WTC11 (cell line): ENCODE measurements at regions not wholly inside any gene's neighbourhood (a gene's known extent, or its start where the extent isn't known, plus 50 kb on each side); places are given as distances from the start of the nearest gene placed in this dataset.

Experiments used
- ATAC-seq: fragments of 200-7000 bp; cut with Tn5 transposase; 2 replicates; pipeline ENCODE4 v1.10.0; 2021; ENCODE audit warnings: mild to moderate bottlenecking, moderate library complexity
- CTCF ChIA-PET: fragments of 300-600 bp; sonication (Branson Sonifier 250); formaldehyde crosslinking; loops from one replicate; lab custom pipeline; 2021; ENCODE audit warnings: antibody characterized with exemption; lab: Charles Lee
- POLR2A ChIA-PET: fragments of 350-600 bp; sonication (Branson Sonifier 250); formaldehyde crosslinking; loops from one replicate; lab custom pipeline; 2021; ENCODE audit warnings: antibody characterized with exemption; lab: Charles Lee
- DNase-seq: peaks from one replicate; pipeline ENCODE4 v3.0.0; 2021; ENCODE audit warnings: low spot score
- H3K27ac Mint-ChIP-seq: 2 replicates; pipeline ENCODE4 v1.8.0; 2021; ENCODE audit warnings: mixed read lengths
- H3K27me3 Mint-ChIP-seq: 2 replicates; pipeline ENCODE4 v1.8.0; 2021; ENCODE audit warnings: low read depth, mild to moderate bottlenecking, moderate library complexity, mixed read lengths
- H3K36me3 Mint-ChIP-seq: 2 replicates; pipeline ENCODE4 v1.8.0; 2021; ENCODE audit warnings: mixed read lengths
- H3K4me1 Mint-ChIP-seq: 2 replicates; pipeline ENCODE4 v1.8.0; 2022; ENCODE audit warnings: mixed read lengths
- H3K4me3 Mint-ChIP-seq: 2 replicates; pipeline ENCODE4 v1.8.0; 2021; ENCODE audit warnings: mild to moderate bottlenecking, moderate library complexity, mixed read lengths
- H3K9me3 Mint-ChIP-seq: 2 replicates; pipeline ENCODE4 v1.8.0; 2021; ENCODE audit warnings: mixed read lengths
- AFF4 ChIP-seq: sonication (generic); formaldehyde crosslinking; IDR thresholded peaks from 2 replicates; pipeline ENCODE4 v1.8.1; 2023; ENCODE audit warnings: mild to moderate bottlenecking, missing genetic modification reagents, borderline replicate concordance
- AR ChIP-seq: fragments of 250-450 bp; sonication (Bioruptor Pico); IDR thresholded peaks from 2 replicates; pipeline ENCODE4 v1.9.0; 2021; ENCODE audit warnings: mild to moderate bottlenecking
- CREB1 ChIP-seq: sonication (generic); formaldehyde crosslinking; IDR thresholded peaks from 2 replicates; pipeline ENCODE4 v1.8.0; 2023; ENCODE audit warnings: mild to moderate bottlenecking, missing genetic modification reagents
- CTCF ChIP-seq: fragments of 200-600 bp; IDR thresholded peaks from 2 replicates; pipeline ENCODE4 v1.8.0; 2022; ENCODE audit warnings: antibody characterized with exemption
- ELF4 ChIP-seq: sonication (generic); formaldehyde crosslinking; IDR thresholded peaks from 2 replicates; pipeline ENCODE4 v1.8.1; 2022; ENCODE audit warnings: low read depth, mild to moderate bottlenecking, moderate library complexity, missing genetic modification reagents
- GRHL2 ChIP-seq: fragments of 250-450 bp; sonication (Bioruptor Pico); IDR thresholded peaks from 2 replicates; pipeline ENCODE4 v1.8.0; 2022; ENCODE audit warnings: mild to moderate bottlenecking, moderate library complexity; ENCODE audit not compliant: insufficient replicate concordance, severe bottlenecking
- IRF2 ChIP-seq: sonication (generic); formaldehyde crosslinking; IDR thresholded peaks from 2 replicates; pipeline ENCODE4 v1.8.0; 2022; ENCODE audit warnings: low read depth, missing genetic modification reagents, borderline replicate concordance
- MXD4 ChIP-seq: fragments of 250-450 bp; sonication (Bioruptor Pico); IDR thresholded peaks from 2 replicates; pipeline ENCODE4 v1.8.0; 2021; ENCODE audit warnings: mild to moderate bottlenecking, moderate library complexity, borderline replicate concordance
- NFATC4 ChIP-seq: fragments of 250-450 bp; sonication (Bioruptor Pico); IDR thresholded peaks from 2 replicates; pipeline ENCODE4 v1.9.0; 2021; ENCODE audit warnings: mild to moderate bottlenecking
- NR1H2 ChIP-seq: sonication (generic); formaldehyde crosslinking; IDR thresholded peaks from 2 replicates; pipeline ENCODE4 v1.9.0; 2021; ENCODE audit warnings: mild to moderate bottlenecking, moderate library complexity, missing genetic modification reagents
- NR3C1 ChIP-seq: sonication (generic); formaldehyde crosslinking; conservative IDR thresholded peaks from 2 replicates; pipeline ENCODE4 v1.8.1; 2023; ENCODE audit warnings: low read depth, mild to moderate bottlenecking, missing genetic modification reagents
- SMAD4 ChIP-seq: sonication (generic); formaldehyde crosslinking; IDR thresholded peaks from 2 replicates; pipeline ENCODE4 v1.8.0; 2022; ENCODE audit warnings: mild to moderate bottlenecking, missing genetic modification reagents
- ZNF219 ChIP-seq: sonication (generic); formaldehyde crosslinking; IDR thresholded peaks from 2 replicates; pipeline ENCODE4 v1.8.0; 2023; ENCODE audit warnings: missing genetic modification reagents, mild to moderate bottlenecking, borderline replicate concordance
- ZNF232 ChIP-seq: sonication (generic); formaldehyde crosslinking; IDR thresholded peaks from 2 replicates; pipeline ENCODE4 v1.8.0; 2022; ENCODE audit warnings: mild to moderate bottlenecking, missing genetic modification reagents
- ZNF671 ChIP-seq: fragments of 250-450 bp; sonication (Bioruptor Pico); IDR thresholded peaks from 2 replicates; pipeline ENCODE4 v1.8.0; 2021; ENCODE audit warnings: mild to moderate bottlenecking
- TF ChIP-seq, protein P1 (sequence below): sonication (generic); formaldehyde crosslinking; IDR thresholded peaks from 2 replicates; pipeline ENCODE4 v1.8.1; 2023; ENCODE audit warnings: mild to moderate bottlenecking, missing genetic modification reagents
- TF ChIP-seq, protein P2 (sequence below): fragments of 250-450 bp; sonication (Bioruptor Pico); IDR thresholded peaks from 2 replicates; pipeline ENCODE4 v1.9.0; 2021; ENCODE audit warnings: mild to moderate bottlenecking
- TF ChIP-seq, protein P3 (sequence below): fragments of 250-450 bp; sonication (Bioruptor Pico); IDR thresholded peaks from 2 replicates; pipeline ENCODE4 v1.9.0; 2021; ENCODE audit warnings: moderate library complexity, mild to moderate bottlenecking, inconsistent platforms, borderline replicate concordance
- TF ChIP-seq, protein P4 (sequence below): sonication (generic); formaldehyde crosslinking; IDR thresholded peaks from 2 replicates; pipeline ENCODE4 v1.8.0; 2023; ENCODE audit warnings: mild to moderate bottlenecking, missing genetic modification reagents
- TF ChIP-seq, protein P5 (sequence below): sonication (generic); formaldehyde crosslinking; IDR thresholded peaks from 2 replicates; pipeline ENCODE4 v1.8.1; 2022; ENCODE audit warnings: mild to moderate bottlenecking, missing genetic modification reagents, moderate library complexity, borderline replicate concordance

- H3K27ac Mint-ChIP-seq, result no peak overlapping the region
- no peak for TF ChIP-seq ZNF232
- no peak for TF ChIP-seq NFATC4 (CRISPR knock-in tag)
- TF ChIP-seq CREB1, result no peak
- no peak for TF ChIP-seq NR3C1 (CRISPR knock-in tag)
- TF ChIP-seq IRF2, result no peak
- no peak for TF ChIP-seq GRHL2
- TF ChIP-seq AFF4 (CRISPR knock-in tag), result no peak
- no peak for TF ChIP-seq MXD4 (CRISPR knock-in tag)
- TF ChIP-seq, all 79 proteins: peak for 0
- Mint-ChIP-seq H3K36me3 (no peaks in the 10 kb centered on the region), H3K27me3 (no peaks in the 10 kb centered on the region), H3K4me1 (0 out of 2 replicates have a peak, but pooled peaks cover 5% of the 10 kb centered on the region), H3K4me3 (no peak overlapping the region), H3K9me3 (peaks cover 18% of the 10 kb centered on the region)
- POLR2A ChIA-PET, result no interaction called here
- DNase-seq (no peak), ATAC-seq (no peak)
- CTCF ChIA-PET, result no interaction called here
Observed at GRCh38 chr2:53379547-53379946, 388.1 kb upstream of the CHAC2 start.

- POLR2A ChIA-PET, result no interaction called here
- peaks cover 18% of the 10 kb centered on the region for H3K9me3 Mint-ChIP-seq
- no peaks in the 10 kb centered on the region for H3K27me3 Mint-ChIP-seq
- no peaks in the 10 kb centered on the region for H3K36me3 Mint-ChIP-seq
- H3K4me3 Mint-ChIP-seq, result no peak overlapping the region
- CTCF ChIA-PET, result no interaction called here
- no peak for ATAC-seq
- no peak overlapping the region for H3K27ac Mint-ChIP-seq
- TF ChIP-seq ZNF671 (CRISPR knock-in tag) (no peak), NR1H2 (no peak), SMAD4 (CRISPR knock-in tag) (no peak), CTCF (no peak), ZNF232 (no peak), ELF4 (CRISPR knock-in tag) (no peak), ZNF219 (no peak), AR (CRISPR knock-in tag) (no peak)
- TF ChIP-seq, protein P1, sequence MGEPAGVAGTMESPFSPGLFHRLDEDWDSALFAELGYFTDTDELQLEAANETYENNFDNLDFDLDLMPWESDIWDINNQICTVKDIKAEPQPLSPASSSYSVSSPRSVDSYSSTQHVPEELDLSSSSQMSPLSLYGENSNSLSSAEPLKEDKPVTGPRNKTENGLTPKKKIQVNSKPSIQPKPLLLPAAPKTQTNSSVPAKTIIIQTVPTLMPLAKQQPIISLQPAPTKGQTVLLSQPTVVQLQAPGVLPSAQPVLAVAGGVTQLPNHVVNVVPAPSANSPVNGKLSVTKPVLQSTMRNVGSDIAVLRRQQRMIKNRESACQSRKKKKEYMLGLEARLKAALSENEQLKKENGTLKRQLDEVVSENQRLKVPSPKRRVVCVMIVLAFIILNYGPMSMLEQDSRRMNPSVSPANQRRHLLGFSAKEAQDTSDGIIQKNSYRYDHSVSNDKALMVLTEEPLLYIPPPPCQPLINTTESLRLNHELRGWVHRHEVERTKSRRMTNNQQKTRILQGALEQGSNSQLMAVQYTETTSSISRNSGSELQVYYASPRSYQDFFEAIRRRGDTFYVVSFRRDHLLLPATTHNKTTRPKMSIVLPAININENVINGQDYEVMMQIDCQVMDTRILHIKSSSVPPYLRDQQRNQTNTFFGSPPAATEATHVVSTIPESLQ (CRISPR knock-in tag), result no peak
- TF ChIP-seq, protein P2, sequence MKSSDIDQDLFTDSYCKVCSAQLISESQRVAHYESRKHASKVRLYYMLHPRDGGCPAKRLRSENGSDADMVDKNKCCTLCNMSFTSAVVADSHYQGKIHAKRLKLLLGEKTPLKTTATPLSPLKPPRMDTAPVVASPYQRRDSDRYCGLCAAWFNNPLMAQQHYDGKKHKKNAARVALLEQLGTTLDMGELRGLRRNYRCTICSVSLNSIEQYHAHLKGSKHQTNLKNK (CRISPR knock-in tag), result no peak
- TF ChIP-seq, protein P3, sequence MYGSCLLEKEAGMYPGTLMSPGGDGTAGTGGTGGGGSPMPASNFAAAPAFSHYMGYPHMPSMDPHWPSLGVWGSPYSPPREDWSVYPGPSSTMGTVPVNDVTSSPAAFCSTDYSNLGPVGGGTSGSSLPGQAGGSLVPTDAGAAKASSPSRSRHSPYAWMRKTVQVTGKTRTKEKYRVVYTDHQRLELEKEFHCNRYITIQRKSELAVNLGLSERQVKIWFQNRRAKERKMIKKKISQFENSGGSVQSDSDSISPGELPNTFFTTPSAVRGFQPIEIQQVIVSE, result no peak
- TF ChIP-seq, protein P4, sequence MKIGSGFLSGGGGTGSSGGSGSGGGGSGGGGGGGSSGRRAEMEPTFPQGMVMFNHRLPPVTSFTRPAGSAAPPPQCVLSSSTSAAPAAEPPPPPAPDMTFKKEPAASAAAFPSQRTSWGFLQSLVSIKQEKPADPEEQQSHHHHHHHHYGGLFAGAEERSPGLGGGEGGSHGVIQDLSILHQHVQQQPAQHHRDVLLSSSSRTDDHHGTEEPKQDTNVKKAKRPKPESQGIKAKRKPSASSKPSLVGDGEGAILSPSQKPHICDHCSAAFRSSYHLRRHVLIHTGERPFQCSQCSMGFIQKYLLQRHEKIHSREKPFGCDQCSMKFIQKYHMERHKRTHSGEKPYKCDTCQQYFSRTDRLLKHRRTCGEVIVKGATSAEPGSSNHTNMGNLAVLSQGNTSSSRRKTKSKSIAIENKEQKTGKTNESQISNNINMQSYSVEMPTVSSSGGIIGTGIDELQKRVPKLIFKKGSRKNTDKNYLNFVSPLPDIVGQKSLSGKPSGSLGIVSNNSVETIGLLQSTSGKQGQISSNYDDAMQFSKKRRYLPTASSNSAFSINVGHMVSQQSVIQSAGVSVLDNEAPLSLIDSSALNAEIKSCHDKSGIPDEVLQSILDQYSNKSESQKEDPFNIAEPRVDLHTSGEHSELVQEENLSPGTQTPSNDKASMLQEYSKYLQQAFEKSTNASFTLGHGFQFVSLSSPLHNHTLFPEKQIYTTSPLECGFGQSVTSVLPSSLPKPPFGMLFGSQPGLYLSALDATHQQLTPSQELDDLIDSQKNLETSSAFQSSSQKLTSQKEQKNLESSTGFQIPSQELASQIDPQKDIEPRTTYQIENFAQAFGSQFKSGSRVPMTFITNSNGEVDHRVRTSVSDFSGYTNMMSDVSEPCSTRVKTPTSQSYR (CRISPR knock-in tag), result no peak
- TF ChIP-seq, protein P5, sequence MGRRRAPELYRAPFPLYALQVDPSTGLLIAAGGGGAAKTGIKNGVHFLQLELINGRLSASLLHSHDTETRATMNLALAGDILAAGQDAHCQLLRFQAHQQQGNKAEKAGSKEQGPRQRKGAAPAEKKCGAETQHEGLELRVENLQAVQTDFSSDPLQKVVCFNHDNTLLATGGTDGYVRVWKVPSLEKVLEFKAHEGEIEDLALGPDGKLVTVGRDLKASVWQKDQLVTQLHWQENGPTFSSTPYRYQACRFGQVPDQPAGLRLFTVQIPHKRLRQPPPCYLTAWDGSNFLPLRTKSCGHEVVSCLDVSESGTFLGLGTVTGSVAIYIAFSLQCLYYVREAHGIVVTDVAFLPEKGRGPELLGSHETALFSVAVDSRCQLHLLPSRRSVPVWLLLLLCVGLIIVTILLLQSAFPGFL, result no peak
- no peak for DNase-seq
- peaks cover 7% of the 10 kb centered on the region for H3K4me1 Mint-ChIP-seq
Observed at GRCh38 chr2:53378791-53379190, 388.8 kb upstream of the CHAC2 start.
